ENCODE measurements at regions not wholly inside any gene's neighbourhood (a gene's known extent, or its start where the extent isn't known, plus 50 kb on each side); places are given as distances from the start of the nearest gene placed in this dataset.

- H3K9me3 ChIP-seq (ENCODE audit: low read depth) = no peaks in the 10 kb centered on the region
- H4K20me1 ChIP-seq (ENCODE audit: insufficient read depth, poor library complexity, severe bottlenecking) = no peaks in the 10 kb centered on the region
- H2AFZ ChIP-seq = no peak overlapping the region
- H3K4me2 ChIP-seq = no peak overlapping the region
- TF ChIP-seq CTCF (IDR thresholded peaks at IDR 0.05; ENCODE audit: poor library complexity) (no peak), EZH2phosphoT487 (IDR thresholded peaks at IDR 0.05; ENCODE audit: low read depth, severe bottlenecking, unreplicated experiment) (no peak), EZH2 (IDR thresholded peaks at IDR 0.05; ENCODE audit: borderline replicate concordance) (no peak)
- no peaks in the 10 kb centered on the region for H3K36me3 ChIP-seq (replicated peaks; ENCODE audit: insufficient read depth, low read depth)
- no peaks in the 10 kb centered on the region for H3K79me2 ChIP-seq
- no peak overlapping the region for H3K4me3 ChIP-seq
- no peak for DNase-seq (ENCODE audit: low spot score)
- no peaks in the 10 kb centered on the region for H3K9me2 ChIP-seq (replicated peaks; ENCODE audit: insufficient read depth)
- 78% methylated on average over 2 of the region's 2 CpGs for WGBS (ENCODE audit: low lambda C conversion rate, missing lambda C conversion rate)
- no peak overlapping the region for H3K27ac ChIP-seq
- H3K4me1 ChIP-seq (ENCODE audit: insufficient read depth) = no peaks in the 10 kb centered on the region
- no peaks in the 10 kb centered on the region for H3K27me3 ChIP-seq
These were observed 239.1 kb upstream of the NEIL3 start for GRCh38 chr4:177070533-177071058.

GRCh38 chr4:177077095-177077971 is 232.3 kb upstream of the NEIL3 start:
- no peaks in the 10 kb centered on the region for H3K27me3 ChIP-seq
- H3K4me2 ChIP-seq = no peak overlapping the region
- H3K4me1 ChIP-seq (ENCODE audit: insufficient read depth) = no peaks in the 10 kb centered on the region
- TF ChIP-seq EZH2phosphoT487 (IDR thresholded peaks at IDR 0.05; ENCODE audit: low read depth, severe bottlenecking, unreplicated experiment) (no peak), EZH2 (IDR thresholded peaks at IDR 0.05; ENCODE audit: borderline replicate concordance) (no peak), CTCF (IDR thresholded peaks at IDR 0.05; ENCODE audit: poor library complexity) (no peak)
- no peaks in the 10 kb centered on the region for H4K20me1 ChIP-seq (ENCODE audit: insufficient read depth, poor library complexity, severe bottlenecking)
- 74% methylated on average over 4 of the region's 4 CpGs for WGBS (ENCODE audit: low lambda C conversion rate, missing lambda C conversion rate)
- H3K9me3 ChIP-seq (ENCODE audit: low read depth) = no peaks in the 10 kb centered on the region
- H3K27ac ChIP-seq = no peak overlapping the region
- DNase-seq (ENCODE audit: low spot score) = no peak
- no peak overlapping the region for H3K4me3 ChIP-seq
- H3K36me3 ChIP-seq (replicated peaks; ENCODE audit: insufficient read depth, low read depth) = no peaks in the 10 kb centered on the region
- no peaks in the 10 kb centered on the region for H3K9me2 ChIP-seq (replicated peaks; ENCODE audit: insufficient read depth)
- H2AFZ ChIP-seq = no peak overlapping the region
- H3K79me2 ChIP-seq = no peaks in the 10 kb centered on the region

- H3K27ac ChIP-seq = no peak overlapping the region
- no peak overlapping the region for H2AFZ ChIP-seq
- H3K79me2 ChIP-seq = no peaks in the 10 kb centered on the region
- no peaks in the 10 kb centered on the region for H3K4me1 ChIP-seq (ENCODE audit: insufficient read depth)
- H3K36me3 ChIP-seq (replicated peaks; ENCODE audit: insufficient read depth, low read depth) = no peaks in the 10 kb centered on the region
- H3K4me2 ChIP-seq = no peak overlapping the region
- no peaks in the 10 kb centered on the region for H3K9me2 ChIP-seq (replicated peaks; ENCODE audit: insufficient read depth)
- no peak for DNase-seq (ENCODE audit: low spot score)
- 44% methylated on average over 3 of the region's 3 CpGs for WGBS (ENCODE audit: low lambda C conversion rate, missing lambda C conversion rate)
- TF ChIP-seq EZH2 (IDR thresholded peaks at IDR 0.05; ENCODE audit: borderline replicate concordance) = no peak
- no peak for TF ChIP-seq EZH2phosphoT487 (IDR thresholded peaks at IDR 0.05; ENCODE audit: low read depth, severe bottlenecking, unreplicated experiment)
- TF ChIP-seq CTCF (IDR thresholded peaks at IDR 0.05; ENCODE audit: poor library complexity) = no peak
- H3K4me3 ChIP-seq = no peak overlapping the region
- no peaks in the 10 kb centered on the region for H3K27me3 ChIP-seq
- no peaks in the 10 kb centered on the region for H3K9me3 ChIP-seq (ENCODE audit: low read depth)
- H4K20me1 ChIP-seq (ENCODE audit: insufficient read depth, poor library complexity, severe bottlenecking) = no peaks in the 10 kb centered on the region
These were observed 230.3 kb upstream of the NEIL3 start for GRCh38 chr4:177079327-177079726.

All from hepatocyte (in vitro differentiated cells).